SU-DHL-6 (cell line): ENCODE measurements at regions not wholly inside any gene's neighbourhood (a gene's known extent, or its start where the extent isn't known, plus 50 kb on each side); places are given as distances from the start of the nearest gene placed in this dataset.

Experiments used
- EZH2phosphoT487 ChIP-seq: fragments of 200-600 bp; sonication (generic), shearing (Covaris generic); conservative IDR thresholded peaks from 2 replicates; pipeline ENCODE4 v1.6.1; 2018; ENCODE audit warnings: mild to moderate bottlenecking, antibody characterized with exemption, low read length, moderate library complexity, mixed read lengths
- TF ChIP-seq, protein P1 (sequence below): fragments of 200-600 bp; sonication (generic); IDR thresholded peaks from one replicate; pipeline ENCODE4 v1.5.1; 2017; ENCODE audit warnings: antibody characterized with exemption, mild to moderate bottlenecking, low read length, moderate library complexity; ENCODE audit not compliant: insufficient read depth, poor library complexity, severe bottlenecking

DNA sequence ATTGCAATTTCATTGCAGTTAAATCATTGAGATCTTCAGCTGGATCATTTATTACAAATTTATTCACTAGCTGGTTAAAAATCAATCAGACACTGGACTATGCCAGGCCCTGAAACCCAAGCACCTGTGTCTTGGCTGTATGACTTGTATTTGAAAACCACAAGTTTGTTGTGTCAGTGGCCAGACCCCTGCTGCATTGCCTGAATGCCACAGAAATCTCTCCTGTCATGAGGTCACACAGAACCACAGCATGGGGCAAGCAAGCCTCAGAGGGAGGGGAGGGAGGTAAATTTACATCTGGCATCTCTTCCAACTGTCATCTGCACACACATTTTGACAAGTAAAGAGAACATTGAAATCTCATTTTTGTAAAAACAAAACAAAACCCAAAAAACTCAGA, 90.0 kb downstream of the ARRDC3 start:
- TF ChIP-seq, protein P1, sequence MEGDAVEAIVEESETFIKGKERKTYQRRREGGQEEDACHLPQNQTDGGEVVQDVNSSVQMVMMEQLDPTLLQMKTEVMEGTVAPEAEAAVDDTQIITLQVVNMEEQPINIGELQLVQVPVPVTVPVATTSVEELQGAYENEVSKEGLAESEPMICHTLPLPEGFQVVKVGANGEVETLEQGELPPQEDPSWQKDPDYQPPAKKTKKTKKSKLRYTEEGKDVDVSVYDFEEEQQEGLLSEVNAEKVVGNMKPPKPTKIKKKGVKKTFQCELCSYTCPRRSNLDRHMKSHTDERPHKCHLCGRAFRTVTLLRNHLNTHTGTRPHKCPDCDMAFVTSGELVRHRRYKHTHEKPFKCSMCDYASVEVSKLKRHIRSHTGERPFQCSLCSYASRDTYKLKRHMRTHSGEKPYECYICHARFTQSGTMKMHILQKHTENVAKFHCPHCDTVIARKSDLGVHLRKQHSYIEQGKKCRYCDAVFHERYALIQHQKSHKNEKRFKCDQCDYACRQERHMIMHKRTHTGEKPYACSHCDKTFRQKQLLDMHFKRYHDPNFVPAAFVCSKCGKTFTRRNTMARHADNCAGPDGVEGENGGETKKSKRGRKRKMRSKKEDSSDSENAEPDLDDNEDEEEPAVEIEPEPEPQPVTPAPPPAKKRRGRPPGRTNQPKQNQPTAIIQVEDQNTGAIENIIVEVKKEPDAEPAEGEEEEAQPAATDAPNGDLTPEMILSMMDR, result no peak
- no peak for TF ChIP-seq EZH2phosphoT487
